ENCODE measurements at regions not wholly inside any gene's neighbourhood (a gene's known extent, or its start where the extent isn't known, plus 50 kb on each side); places are given as distances from the start of the nearest gene placed in this dataset.

DNA sequence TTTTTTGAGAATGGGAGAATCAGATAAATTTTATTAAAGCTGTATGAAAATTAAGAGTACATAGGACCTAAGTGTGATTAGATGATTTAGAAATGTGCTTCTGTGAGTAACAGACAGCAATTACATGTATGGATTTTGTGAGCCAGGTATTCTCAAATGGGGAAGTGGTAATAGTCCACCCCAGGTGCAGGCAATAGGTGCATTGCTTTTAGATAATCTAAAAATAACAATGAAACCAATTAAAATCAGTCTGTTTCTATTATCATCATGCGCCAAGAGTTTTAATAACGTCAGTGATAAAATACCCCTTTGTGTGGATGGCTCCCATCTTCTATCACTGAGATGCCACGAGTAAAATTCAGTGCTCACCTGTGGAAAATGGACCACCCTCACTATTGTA, 265.3 kb downstream of the RNF144A start:
- Histone ChIP-seq H3F3A (ENCODE audit: insufficient read depth) (no peaks in the 10 kb centered on the region), H3K4me3 (no peak overlapping the region), H3K27me3 (replicated peaks; ENCODE audit: insufficient read depth) (no peaks in the 10 kb centered on the region; the same call in 1 of the 2 replicates), H3K4me1 (ENCODE audit: insufficient read depth) (peaks cover 5% of the 10 kb centered on the region; the same call in 1 of the 2 replicates), H3K79me2 (ENCODE audit: insufficient read depth) (no peaks in the 10 kb centered on the region), H3K4me2 (ENCODE audit: unreplicated experiment) (no peak overlapping the region), H2AFZ (no peak overlapping the region), H3K9me2 (ENCODE audit: insufficient read depth) (no peaks in the 10 kb centered on the region), H3K9me3 (ENCODE audit: low read depth) (no peaks in the 10 kb centered on the region), H3K36me3 (ENCODE audit: low read depth) (no peaks in the 10 kb centered on the region), H4K20me1 (ENCODE audit: insufficient read depth) (no peaks in the 10 kb centered on the region), H3K27ac (no peak overlapping the region), H3K9ac (no peak overlapping the region)
- WGBS, 2 experiments (ENCODE audit: low coverage in 1 of 2, low lambda C conversion rate in 2 of 2, missing lambda C conversion rate in 2 of 2), result 56 to 65% methylated on average over 3 of the region's 3 CpGs
- DNase-seq, result no peak
- TF ChIP-seq EZH2 (IDR thresholded peaks at IDR 0.05; ENCODE audit: insufficient read depth, poor library complexity, severe bottlenecking), result no peak
- no peak for TF ChIP-seq EZH2phosphoT487 (IDR thresholded peaks at IDR 0.05; ENCODE audit: insufficient read depth, low read depth)
- in situ Hi-C loops (cut with MboI), result no loop called here

DNA sequence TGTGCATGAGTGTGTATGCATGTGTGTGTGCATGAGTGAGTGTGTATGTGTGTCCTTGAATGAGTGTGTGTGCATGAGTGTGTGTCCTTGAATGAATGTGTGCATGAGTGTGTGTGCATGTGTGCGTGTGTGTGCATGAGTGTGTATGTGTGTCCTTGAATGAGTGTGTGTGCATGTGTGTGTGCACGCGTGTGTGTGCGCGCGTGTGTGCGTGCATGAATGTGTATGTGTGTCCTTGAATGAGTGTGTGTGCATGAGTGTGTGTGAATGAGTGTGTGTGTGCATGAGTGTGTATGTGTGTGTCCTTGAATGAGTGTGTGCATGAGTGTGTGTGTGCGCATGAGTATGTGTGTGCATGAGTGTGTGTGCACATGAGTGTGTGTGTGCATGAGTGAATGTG, 271.9 kb downstream of the RNF144A start:
- Histone ChIP-seq H3K4me2 (ENCODE audit: unreplicated experiment) (no peak overlapping the region), H3K27me3 (replicated peaks; ENCODE audit: insufficient read depth) (no peaks in the 10 kb centered on the region; the same call in 1 of the 2 replicates), H3K36me3 (ENCODE audit: low read depth) (no peaks in the 10 kb centered on the region), H3K9ac (no peak overlapping the region), H3K9me2 (ENCODE audit: insufficient read depth) (no peaks in the 10 kb centered on the region), H2AFZ (no peak overlapping the region), H3K4me1 (ENCODE audit: insufficient read depth) (peaks cover 14% of the 10 kb centered on the region), H4K20me1 (ENCODE audit: insufficient read depth) (no peaks in the 10 kb centered on the region), H3K79me2 (ENCODE audit: insufficient read depth) (no peaks in the 10 kb centered on the region), H3K4me3 (no peak overlapping the region), H3K9me3 (ENCODE audit: low read depth) (no peaks in the 10 kb centered on the region), H3F3A (ENCODE audit: insufficient read depth) (peaks cover 8% of the 10 kb centered on the region; the same call in 1 of the 2 replicates), H3K27ac (no peak overlapping the region)
- WGBS, 2 experiments (ENCODE audit: low coverage in 1 of 2, low lambda C conversion rate in 2 of 2, missing lambda C conversion rate in 2 of 2), result 49 to 73% methylated on average over 5 to 8 of the region's 8 CpGs
- no peak for DNase-seq
- in situ Hi-C loops (cut with MboI), result no loop called here
- TF ChIP-seq EZH2phosphoT487 (IDR thresholded peaks at IDR 0.05; ENCODE audit: insufficient read depth, low read depth) (no peak), EZH2 (IDR thresholded peaks at IDR 0.05; ENCODE audit: insufficient read depth, poor library complexity, severe bottlenecking) (no peak)

DNA sequence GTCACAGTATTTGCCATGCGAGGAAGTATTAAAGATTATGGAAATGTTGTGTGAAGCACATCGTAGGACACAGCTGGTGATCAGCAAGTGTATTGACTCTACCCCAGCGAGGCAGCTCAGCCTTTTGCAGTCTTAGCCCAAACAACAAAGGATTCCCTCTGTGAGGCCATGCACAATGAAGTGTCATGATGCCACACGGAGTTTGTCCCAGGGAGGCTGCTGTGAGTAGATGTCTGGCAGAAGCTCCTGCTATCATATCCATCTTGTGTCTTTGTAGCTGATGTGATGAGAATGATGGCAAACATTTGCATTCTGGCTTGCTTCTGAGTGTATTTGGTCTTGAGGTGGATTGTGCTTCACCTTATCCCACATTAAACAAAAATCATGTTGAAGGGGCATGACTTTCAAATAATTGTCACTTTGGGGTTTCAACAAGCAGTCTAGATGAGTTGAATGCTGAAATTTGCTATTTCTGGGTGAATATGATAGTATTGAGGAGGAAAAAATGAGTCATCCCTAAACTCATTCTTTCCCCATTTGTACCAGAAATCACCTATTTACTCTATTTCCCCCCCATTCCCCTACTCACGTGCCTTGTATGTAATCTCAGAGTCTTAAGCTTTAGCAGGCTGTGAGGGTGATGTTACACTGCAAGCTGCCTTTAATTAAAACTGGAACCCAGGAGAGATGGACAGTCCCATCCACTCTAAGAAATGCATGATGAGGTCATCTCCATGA, 273.5 kb downstream of the RNF144A start:
- Histone ChIP-seq H3K9me2 (ENCODE audit: insufficient read depth) (no peaks in the 10 kb centered on the region), H2AFZ (no peak overlapping the region), H3K9ac (no peak overlapping the region), H3F3A (ENCODE audit: insufficient read depth) (peaks cover 8% of the 10 kb centered on the region; the same call in 1 of the 2 replicates), H3K4me3 (no peak overlapping the region), H3K4me2 (ENCODE audit: unreplicated experiment) (no peak overlapping the region), H3K9me3 (ENCODE audit: low read depth) (no peaks in the 10 kb centered on the region), H3K27me3 (replicated peaks; ENCODE audit: insufficient read depth) (no peaks in the 10 kb centered on the region), H4K20me1 (ENCODE audit: insufficient read depth) (no peaks in the 10 kb centered on the region), H3K27ac (no peak overlapping the region), H3K36me3 (ENCODE audit: low read depth) (no peaks in the 10 kb centered on the region), H3K4me1 (ENCODE audit: insufficient read depth) (peaks cover 14% of the 10 kb centered on the region), H3K79me2 (ENCODE audit: insufficient read depth) (no peaks in the 10 kb centered on the region)
- WGBS, 2 experiments (ENCODE audit: low coverage in 1 of 2, low lambda C conversion rate in 2 of 2, missing lambda C conversion rate in 2 of 2), result 53 to 60% methylated on average over 5 of the region's 5 CpGs
- TF ChIP-seq EZH2 (IDR thresholded peaks at IDR 0.05; ENCODE audit: insufficient read depth, poor library complexity, severe bottlenecking), result no peak
- TF ChIP-seq EZH2phosphoT487 (IDR thresholded peaks at IDR 0.05; ENCODE audit: insufficient read depth, low read depth), result no peak
- peak; percentile 26 for DNase-seq
- in situ Hi-C loops (cut with MboI), result no loop called here

DNA sequence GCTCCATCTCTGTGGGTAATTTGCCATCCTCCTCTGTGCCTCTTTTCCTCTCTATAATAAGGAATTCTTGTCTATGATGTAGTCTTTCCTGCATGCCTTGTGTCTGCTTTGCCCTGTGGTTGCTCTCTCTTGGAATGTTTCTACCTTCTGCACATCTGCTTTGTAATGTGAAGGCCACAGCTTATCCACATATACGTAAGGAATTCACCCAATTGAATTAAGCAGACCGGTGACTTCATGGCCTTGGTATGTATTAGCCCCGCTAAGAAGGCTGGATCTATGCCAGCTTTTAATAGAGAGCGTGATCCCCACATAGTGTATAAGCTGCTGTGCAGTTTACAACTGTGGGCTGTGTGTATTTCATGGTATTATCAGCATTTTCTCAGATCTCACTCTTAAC, 274.7 kb downstream of the RNF144A start:
- WGBS, 2 experiments (ENCODE audit: low coverage in 1 of 2, low lambda C conversion rate in 2 of 2, missing lambda C conversion rate in 2 of 2), result 2 to 4% methylated on average over 4 of the region's 4 CpGs
- Histone ChIP-seq H3K4me1 (ENCODE audit: insufficient read depth) (peaks cover 14% of the 10 kb centered on the region), H3K79me2 (ENCODE audit: insufficient read depth) (no peaks in the 10 kb centered on the region), H3K36me3 (ENCODE audit: low read depth) (no peaks in the 10 kb centered on the region), H3K4me3 (no peak overlapping the region), H2AFZ (no peak overlapping the region), H3K9ac (no peak overlapping the region), H3K9me3 (ENCODE audit: low read depth) (no peaks in the 10 kb centered on the region), H3F3A (ENCODE audit: insufficient read depth) (peaks cover 8% of the 10 kb centered on the region; the same call in 1 of the 2 replicates), H3K9me2 (ENCODE audit: insufficient read depth) (no peaks in the 10 kb centered on the region), H3K4me2 (ENCODE audit: unreplicated experiment) (peak overlapping the region; percentile 12), H4K20me1 (ENCODE audit: insufficient read depth) (no peaks in the 10 kb centered on the region), H3K27me3 (replicated peaks; ENCODE audit: insufficient read depth) (no peaks in the 10 kb centered on the region), H3K27ac (no peak overlapping the region)
- DNase-seq, result peak; percentile 82
- in situ Hi-C loops (cut with MboI), result no loop called here
- TF ChIP-seq EZH2 (IDR thresholded peaks at IDR 0.05; ENCODE audit: insufficient read depth, poor library complexity, severe bottlenecking), result no peak
- no peak for TF ChIP-seq EZH2phosphoT487 (IDR thresholded peaks at IDR 0.05; ENCODE audit: insufficient read depth, low read depth)

Measured in GM23248 (cell line).